ENCODE measurements at regions not wholly inside any gene's neighbourhood (a gene's known extent, or its start where the extent isn't known, plus 50 kb on each side); places are given as distances from the start of the nearest gene placed in this dataset.
"Not testable (repeated sequence)": the region's sequence is repeated elsewhere in the genome, so short reads cannot be mapped to it uniquely, and the experiment has no call there.

DNA sequence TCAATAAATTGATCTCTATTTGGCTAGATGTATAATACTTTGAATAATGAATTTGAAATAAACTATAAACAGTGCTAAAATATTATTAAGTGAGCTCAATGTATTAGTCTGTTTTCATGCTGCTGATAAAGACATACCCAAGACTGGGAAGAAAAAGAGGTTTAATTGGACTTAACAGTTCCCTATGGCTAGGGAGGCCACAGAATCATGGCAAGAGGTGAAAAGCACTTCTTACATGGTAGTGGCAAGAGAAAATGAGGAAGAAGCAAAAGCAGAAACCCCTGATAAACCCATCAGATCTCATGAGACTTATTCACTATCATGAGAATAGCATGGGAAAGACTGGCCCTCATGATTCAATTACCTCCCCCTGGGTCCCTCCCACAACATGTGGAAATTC lies 2092.4 kb upstream of the ACO1 start:
- TF ChIP-seq CTCF (conservative IDR thresholded peaks at IDR 0.05; ENCODE audit: low read length); EZH2phosphoT487 (IDR thresholded peaks at IDR 0.05; ENCODE audit: borderline replicate concordance): not testable (repeated sequence)

All from Loucy (cell line).